IMR-90 (cell line): ENCODE measurements at regions not wholly inside any gene's neighbourhood (a gene's known extent, or its start where the extent isn't known, plus 50 kb on each side); places are given as distances from the start of the nearest gene placed in this dataset.

Experiments used
- ATAC-seq: fragments of 200-7000 bp; cut with Tn5 transposase; 2 replicates; pipeline ENCODE4 v1.9.1; 2020; ENCODE audit warnings: low read depth, mild to moderate bottlenecking, moderate library complexity
- BruUV-seq: library from RNA; stranded (reverse); fragments of 400-500 nt; replicated peaks from 2 replicates; lab custom pipeline; 2021; lab: Mats Ljungman, UMichigan
- CTCF ChIA-PET: fragments of 300-600 bp; formaldehyde crosslinking; extraction: SDS; loops from one replicate; lab custom pipeline; 2021; ENCODE audit warnings: antibody characterized with exemption; lab: Yijun Ruan, JAX
- POLR2A ChIA-PET: fragments of 300-600 bp; sonication (Branson Sonifier 250); formaldehyde crosslinking; loops from one replicate; lab custom pipeline; 2022; ENCODE audit warnings: antibody characterized with exemption; ENCODE audit not compliant: unreplicated experiment; lab: Charles Lee
- DNase-seq: peaks from one replicate; pipeline ENCODE4 v3.0.0; 2013
- H2AFZ ChIP-seq: replicated peaks from 2 replicates; pipeline ENCODE3; 2013; ENCODE audit warnings: low read length, mild to moderate bottlenecking; ENCODE audit not compliant: poor library complexity
- H2AK5ac ChIP-seq: 2 replicates; pipeline ENCODE4 v1.6.1; 2013; ENCODE audit warnings: low read depth, low read length, inconsistent platforms
- H2AK9ac ChIP-seq: replicated peaks from 2 replicates; pipeline ENCODE3; 2013; ENCODE audit warnings: mild to moderate bottlenecking, low read depth, low read length, moderate library complexity; ENCODE audit not compliant: poor library complexity
- H2BK120ac ChIP-seq: 2 replicates; pipeline ENCODE4 v1.6.1; 2013; ENCODE audit warnings: low read depth, low read length, inconsistent platforms
- H2BK15ac ChIP-seq: 3 replicates; pipeline ENCODE4 v1.6.1; 2013; ENCODE audit warnings: low read depth, low read length, inconsistent platforms
- H2BK20ac ChIP-seq: 2 replicates; pipeline ENCODE4 v1.6.1; 2013; ENCODE audit warnings: low read depth, mild to moderate bottlenecking, inconsistent platforms, low read length, moderate library complexity
- H2BK5ac ChIP-seq: 2 replicates; pipeline ENCODE4 v1.6.1; 2013; ENCODE audit warnings: mild to moderate bottlenecking, low read depth, low read length, inconsistent platforms; ENCODE audit not compliant: poor library complexity, severe bottlenecking
- H3K14ac ChIP-seq: replicated peaks from 2 replicates; pipeline ENCODE4 v1.6.1; 2013; ENCODE audit warnings: low read depth, low read length, inconsistent platforms
- H3K18ac ChIP-seq: 2 replicates; pipeline ENCODE4 v1.6.1; 2013; ENCODE audit warnings: low read depth, low read length, control low read depth
- H3K23ac ChIP-seq: 2 replicates; pipeline ENCODE4 v1.6.1; 2013; ENCODE audit warnings: low read depth, low read length, inconsistent platforms
- H3K27ac ChIP-seq: 2 replicates; pipeline ENCODE4 v1.5.1; 2013; ENCODE audit warnings: mild to moderate bottlenecking, control low read depth, low read length; ENCODE audit not compliant: insufficient read depth
- H3K27me3 ChIP-seq: 2 replicates; pipeline ENCODE4 v1.6.1; 2013; ENCODE audit warnings: low read length; ENCODE audit not compliant: control insufficient read depth, insufficient read depth
- H3K36me3 ChIP-seq: 2 replicates; pipeline ENCODE4 v1.6.1; 2013; ENCODE audit warnings: low read length, mixed read lengths; ENCODE audit not compliant: control insufficient read depth, insufficient read depth
- H3K4ac ChIP-seq: 2 replicates; pipeline ENCODE4 v1.6.1; 2013; ENCODE audit warnings: low read depth, low read length, inconsistent platforms
- H3K4me1 ChIP-seq: 2 replicates; pipeline ENCODE4 v1.6.1; 2013; ENCODE audit warnings: low read length, mixed read lengths; ENCODE audit not compliant: control insufficient read depth, insufficient read depth
- H3K4me2 ChIP-seq: 2 replicates; pipeline ENCODE4 v1.6.1; 2013; ENCODE audit warnings: low read depth, mild to moderate bottlenecking, control low read depth, low read length, moderate library complexity
- H3K4me3 ChIP-seq: 2 replicates; pipeline ENCODE4 v1.5.1; 2013; ENCODE audit warnings: low read depth, mild to moderate bottlenecking, control low read depth, low read length, moderate library complexity; ENCODE audit not compliant: insufficient read depth
- H3K56ac ChIP-seq: 2 replicates; pipeline ENCODE4 v1.6.1; 2013; ENCODE audit warnings: low read length, inconsistent platforms; ENCODE audit not compliant: insufficient read depth; ENCODE audit errors: extremely low read depth
- H3K79me1 ChIP-seq, 2 experiments: 2 replicates each; pipeline ENCODE4 v1.6.1; 2013; ENCODE audit warnings: low read length in 2 of 2, inconsistent platforms in 1 of 2, low read depth in 1 of 2
- H3K9ac ChIP-seq: 2 replicates; pipeline ENCODE4 v1.6.1; 2013; ENCODE audit warnings: low read depth, low read length, control low read depth
- H3K9me1 ChIP-seq: 2 replicates; pipeline ENCODE4 v1.6.1; 2013; ENCODE audit warnings: low read length, inconsistent platforms; ENCODE audit not compliant: insufficient read depth
- H3K9me3 ChIP-seq: 2 replicates; pipeline ENCODE4 v1.6.1; 2013; ENCODE audit warnings: low read length; ENCODE audit not compliant: control insufficient read depth, insufficient read depth
- H4K20me1 ChIP-seq: 2 replicates; pipeline ENCODE4 v1.6.1; 2013; ENCODE audit warnings: low read length, inconsistent platforms; ENCODE audit not compliant: insufficient read depth
- H4K5ac ChIP-seq: 2 replicates; pipeline ENCODE4 v1.6.1; 2013; ENCODE audit warnings: mild to moderate bottlenecking, low read depth, low read length, control low read depth
- H4K8ac ChIP-seq, 2 experiments: 2 replicates each; pipeline ENCODE4 v1.6.1; 2013; ENCODE audit warnings: low read depth in 2 of 2, low read length in 2 of 2, control low read depth in 1 of 2, inconsistent platforms in 1 of 2
- H4K91ac ChIP-seq: 2 replicates; pipeline ENCODE4 v1.6.1; 2013; ENCODE audit warnings: low read depth, low read length, inconsistent platforms; ENCODE audit not compliant: insufficient read depth
- BHLHE40 ChIP-seq: fragments of 150-350 bp; IDR thresholded peaks from 2 replicates; pipeline ENCODE4 v1.6.1; 2016; ENCODE audit warnings: mild to moderate bottlenecking, low read depth, low read length
- CEBPB ChIP-seq: IDR thresholded peaks from 2 replicates; pipeline ENCODE4 v1.6.1; 2012; ENCODE audit warnings: low read depth, low read length, improper control_type of control experiment
- FOS ChIP-seq: fragments of 150-350 bp; IDR thresholded peaks from 2 replicates; pipeline ENCODE4 v1.6.1; 2016; ENCODE audit warnings: low read depth, low read length
- MAFK ChIP-seq: IDR thresholded peaks from 2 replicates; pipeline ENCODE4 v1.6.1; 2012; ENCODE audit warnings: low read depth, low read length, improper control_type of control experiment
- MAZ ChIP-seq: IDR thresholded peaks from 2 replicates; pipeline ENCODE4 v1.6.1; 2012; ENCODE audit warnings: low read depth, mild to moderate bottlenecking, low read length, improper control_type of control experiment, moderate library complexity, borderline replicate concordance
- MXI1 ChIP-seq: IDR thresholded peaks from 2 replicates; pipeline ENCODE4 v1.6.1; 2012; ENCODE audit warnings: low read depth, mild to moderate bottlenecking, low read length, moderate library complexity, borderline replicate concordance
- RAD21 ChIP-seq: IDR thresholded peaks from 2 replicates; pipeline ENCODE4 v1.6.1; 2012; ENCODE audit warnings: low read length, improper control_type of control experiment
- RCOR1 ChIP-seq: IDR thresholded peaks from 2 replicates; pipeline ENCODE4 v1.6.1; 2012; ENCODE audit warnings: mild to moderate bottlenecking, low read length, improper control_type of control experiment; ENCODE audit not compliant: insufficient replicate concordance
- RFX5 ChIP-seq: IDR thresholded peaks from 2 replicates; pipeline ENCODE4 v1.8.0; 2012; ENCODE audit warnings: low read depth, mild to moderate bottlenecking, low read length, moderate library complexity
- WGBS, 2 experiments: methylation state at CpG; one replicate each; pipeline versions ENCODE4 v1.1.5 to v1.1.7; 2013; ENCODE audit warnings: missing lambda C conversion rate in 2 of 2; ENCODE audit not compliant: insufficient read length in 1 of 2; ENCODE audit errors: extremely low coverage in 2 of 2; 5-methylcytosine and 5-hydroxymethylcytosine counted together
- dilution Hi-C: fragments of 300-500 bp; cut with HindIII; formaldehyde crosslinking; loops from one replicate; pipeline ENCODE4 v1.14.3; 2018; ENCODE audit warnings: low sequenced_read_pairs; ENCODE audit not compliant: unreplicated experiment
- in situ Hi-C: fragments of 300-500 bp; cut with MboI; formaldehyde crosslinking; loops from 3 replicates; pipeline ENCODE4 v1.14.3; 2019; ENCODE audit warnings: low sequenced_read_pairs, inconsistent platforms, mixed read lengths
- intact Hi-C: fragments of 100-400 bp; cut with micrococcal nuclease; formaldehyde crosslinking; loops from 2 replicates; pipeline ENCODE4 v1.10.0; 2022

GRCh38 chr9:7392148-7392547 is 407.4 kb downstream of the DMAC1 start:
- Histone ChIP-seq H3K4me1 (no peaks in the 10 kb centered on the region), H3K56ac (no peak overlapping the region), H3K9ac (no peak overlapping the region), H2AK9ac (no peak overlapping the region), H2AK5ac (no peak overlapping the region), H3K4me2 (no peak overlapping the region), H3K9me3 (no peaks in the 10 kb centered on the region), H3K27me3 (no peaks in the 10 kb centered on the region), H2AFZ (no peak overlapping the region), H4K5ac (no peak overlapping the region), H4K91ac (no peak overlapping the region), H4K8ac (no peak overlapping the region), H3K23ac (no peak overlapping the region), H2BK15ac (no peak overlapping the region), H3K4ac (no peak overlapping the region), H3K27ac (no peak overlapping the region), H2BK120ac (no peak overlapping the region), H3K4me3 (no peak overlapping the region), H3K14ac (no peak overlapping the region), H3K9me1 (no peaks in the 10 kb centered on the region), H2BK5ac (no peak overlapping the region), H3K36me3 (no peaks in the 10 kb centered on the region), H3K79me1 (no peaks in the 10 kb centered on the region), H2BK20ac (no peak overlapping the region), H4K20me1 (no peaks in the 10 kb centered on the region), H3K18ac (no peak overlapping the region)
- TF ChIP-seq RFX5, result no peak
- no peak for TF ChIP-seq MAZ
- TF ChIP-seq RCOR1, result no peak
- TF ChIP-seq BHLHE40, result no peak
- no peak for TF ChIP-seq FOS
- TF ChIP-seq MAFK, result no peak
- no peak for TF ChIP-seq RAD21
- TF ChIP-seq MXI1, result no peak
- no peak for TF ChIP-seq CEBPB
- DNase-seq (no peak), ATAC-seq (no peak)
- no CpG with 5 or more reads among the region's 3 CpGs for WGBS, 2 experiments
- in situ Hi-C loops, result no loop called here
- CTCF ChIA-PET, result no interaction called here
- dilution Hi-C loops, result no loop called here
- POLR2A ChIA-PET, result no interaction called here
- BruUV-seq, result no TSS peak
- intact Hi-C loops, result loop anchor here (10.0 kb wide), 1 partner anchor 63 kb away; no protein-coding TSS in a partner anchor
